HG03135 (cell line): ENCODE measurements at regions not wholly inside any gene's neighbourhood (a gene's known extent, or its start where the extent isn't known, plus 50 kb on each side); places are given as distances from the start of the nearest gene placed in this dataset.

Experiments used
- ATAC-seq: cut with Tn5 transposase; IDR thresholded peaks from one replicate; pipeline ENCODE4 v1.9.1; 2021; ENCODE audit warnings: mild to moderate bottlenecking, moderate library complexity; ENCODE audit not compliant: unreplicated experiment

GRCh38 chr16:64544859-64545258, 577.0 kb downstream of the CDH11 start:
- ATAC-seq = no peak

GRCh38 chr16:64543441-64543840, 578.4 kb downstream of the CDH11 start:
- no peak for ATAC-seq

- no peak for ATAC-seq
Measured at GRCh38 chr16:64543031-64543430, 578.8 kb downstream of the CDH11 start.

GRCh38 chr16:64542152-64542551, 579.7 kb downstream of the CDH11 start:
- no peak for ATAC-seq

- ATAC-seq = no peak
Measured at GRCh38 chr16:64541621-64542020, 580.2 kb downstream of the CDH11 start.

GRCh38 chr16:64540434-64540833, 581.4 kb downstream of the CDH11 start:
- ATAC-seq = no peak

GRCh38 chr16:64539811-64540371, 582.0 kb downstream of the CDH11 start:
- no peak for ATAC-seq

- no peak for ATAC-seq
Measured at GRCh38 chr16:64534180-64534780, 587.6 kb downstream of the CDH11 start.

GRCh38 chr16:64532691-64533090, 589.2 kb downstream of the CDH11 start:
- no peak for ATAC-seq

GRCh38 chr16:64532117-64532516, 589.7 kb downstream of the CDH11 start:
- ATAC-seq = no peak

GRCh38 chr16:64531401-64531800, 590.5 kb downstream of the CDH11 start:
- no peak for ATAC-seq

GRCh38 chr16:64522548-64522947, 599.3 kb downstream of the CDH11 start:
- no peak for ATAC-seq

- no peak for ATAC-seq
Measured at GRCh38 chr16:64513871-64514270, 608.0 kb downstream of the CDH11 start.

- ATAC-seq = no peak
Measured at GRCh38 chr16:64507240-64508024, 614.4 kb downstream of the CDH11 start.

GRCh38 chr16:64499211-64499610, 622.7 kb downstream of the CDH11 start:
- no peak for ATAC-seq

GRCh38 chr16:64498363-64498762, 623.5 kb downstream of the CDH11 start:
- ATAC-seq = no peak

GRCh38 chr16:64493709-64494108, 628.2 kb downstream of the CDH11 start:
- no peak for ATAC-seq

GRCh38 chr16:64489449-64489848, 632.4 kb downstream of the CDH11 start:
- ATAC-seq = no peak

- no peak for ATAC-seq
Measured at GRCh38 chr16:64486561-64486960, 635.3 kb downstream of the CDH11 start.

- ATAC-seq = no peak
Measured at GRCh38 chr16:64481497-64481896, 640.4 kb downstream of the CDH11 start.

- no peak for ATAC-seq
Measured at GRCh38 chr16:64478252-64478906, 643.5 kb downstream of the CDH11 start.
